HG03469 (cell line): ENCODE measurements at regions not wholly inside any gene's neighbourhood (a gene's known extent, or its start where the extent isn't known, plus 50 kb on each side); places are given as distances from the start of the nearest gene placed in this dataset.

ENCODE experiments used
- ATAC-seq: cut with Tn5 transposase; IDR thresholded peaks from one replicate; pipeline ENCODE4 v1.9.1; 2021; ENCODE audit warnings: mild to moderate bottlenecking, moderate library complexity, moderate number of reproducible peaks; ENCODE audit not compliant: unreplicated experiment

GRCh38 chr4:156021298-156021697, 67.6 kb upstream of the CTSO start:
- no peak for ATAC-seq

- ATAC-seq: no peak
Measured at GRCh38 chr4:156019246-156019645, 65.6 kb upstream of the CTSO start.

- no peak for ATAC-seq
Measured at GRCh38 chr4:156018383-156018782, 64.7 kb upstream of the CTSO start.

- ATAC-seq: no peak
Measured at GRCh38 chr4:156015781-156016180, 62.1 kb upstream of the CTSO start.

GRCh38 chr4:156006192-156006591, 52.5 kb upstream of the CTSO start:
- no peak for ATAC-seq
